Gastroesophageal sphincter (tissue), 3 donors: ENCODE measurements at regions not wholly inside any gene's neighbourhood (a gene's known extent, or its start where the extent isn't known, plus 50 kb on each side); places are given as distances from the start of the nearest gene placed in this dataset.
"Not testable (repeated sequence)": the region's sequence is repeated elsewhere in the genome, so short reads cannot be mapped to it uniquely, and the experiment has no call there.

Experiments used
- POLR2A ChIP-seq, 2 donors: fragments of 450-650 bp; IDR thresholded peaks; one replicate each; pipeline ENCODE4 v1.6.1; 2017; ENCODE audit warnings: antibody characterized with exemption in 2 of 2, mild to moderate bottlenecking in 2 of 2, moderate library complexity in 1 of 2
- TF ChIP-seq, protein P1 (sequence below), 4 experiments: fragments of 200-600 bp in 2 of 4; fragments of 450-650 bp in 2 of 4; sonication (generic) in 1 of 4; IDR thresholded peaks; one replicate each; pipeline ENCODE4 v1.5.1; 2017 to 2019; ENCODE audit warnings: antibody characterized with exemption in 4 of 4, mild to moderate bottlenecking in 2 of 4, moderate library complexity in 2 of 4

DNA sequence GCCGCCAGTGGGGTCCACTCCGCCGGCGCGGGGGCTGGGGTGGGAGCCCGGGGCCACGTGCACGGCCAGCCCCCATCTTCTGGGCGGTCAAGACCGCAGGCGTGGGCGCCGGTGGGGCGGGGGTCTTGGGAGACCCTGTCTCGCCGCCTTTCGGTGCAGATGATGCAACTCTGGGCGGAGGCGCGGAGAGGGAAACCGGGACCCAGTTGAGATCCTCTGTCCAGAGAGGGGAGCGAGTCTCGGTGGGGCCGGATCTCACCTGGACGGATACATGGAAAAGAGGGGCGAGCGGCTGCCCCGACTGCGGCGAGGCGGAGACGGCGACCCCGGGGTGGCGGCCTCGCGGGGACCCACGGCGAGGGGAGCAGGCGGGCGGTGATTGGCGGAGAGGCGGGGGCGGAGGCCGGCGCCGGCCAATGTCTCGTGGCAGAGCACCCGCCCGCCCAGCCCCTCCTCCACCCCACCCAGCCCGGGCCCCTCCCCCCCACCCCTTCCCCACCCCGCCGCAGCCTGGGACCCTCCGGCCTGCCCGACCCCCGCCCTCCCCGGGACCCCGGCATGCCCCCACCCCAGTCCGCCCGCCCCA, 4054.1 kb upstream of the TPTE start:
- TF ChIP-seq, protein P1, sequence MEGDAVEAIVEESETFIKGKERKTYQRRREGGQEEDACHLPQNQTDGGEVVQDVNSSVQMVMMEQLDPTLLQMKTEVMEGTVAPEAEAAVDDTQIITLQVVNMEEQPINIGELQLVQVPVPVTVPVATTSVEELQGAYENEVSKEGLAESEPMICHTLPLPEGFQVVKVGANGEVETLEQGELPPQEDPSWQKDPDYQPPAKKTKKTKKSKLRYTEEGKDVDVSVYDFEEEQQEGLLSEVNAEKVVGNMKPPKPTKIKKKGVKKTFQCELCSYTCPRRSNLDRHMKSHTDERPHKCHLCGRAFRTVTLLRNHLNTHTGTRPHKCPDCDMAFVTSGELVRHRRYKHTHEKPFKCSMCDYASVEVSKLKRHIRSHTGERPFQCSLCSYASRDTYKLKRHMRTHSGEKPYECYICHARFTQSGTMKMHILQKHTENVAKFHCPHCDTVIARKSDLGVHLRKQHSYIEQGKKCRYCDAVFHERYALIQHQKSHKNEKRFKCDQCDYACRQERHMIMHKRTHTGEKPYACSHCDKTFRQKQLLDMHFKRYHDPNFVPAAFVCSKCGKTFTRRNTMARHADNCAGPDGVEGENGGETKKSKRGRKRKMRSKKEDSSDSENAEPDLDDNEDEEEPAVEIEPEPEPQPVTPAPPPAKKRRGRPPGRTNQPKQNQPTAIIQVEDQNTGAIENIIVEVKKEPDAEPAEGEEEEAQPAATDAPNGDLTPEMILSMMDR (IDR thresholded peaks at IDR 0.05), result not testable (repeated sequence)
- TF ChIP-seq POLR2A (IDR thresholded peaks at IDR 0.05), result not testable (repeated sequence)
